ENCODE measurements at regions not wholly inside any gene's neighbourhood (a gene's known extent, or its start where the extent isn't known, plus 50 kb on each side); places are given as distances from the start of the nearest gene placed in this dataset.

DNA sequence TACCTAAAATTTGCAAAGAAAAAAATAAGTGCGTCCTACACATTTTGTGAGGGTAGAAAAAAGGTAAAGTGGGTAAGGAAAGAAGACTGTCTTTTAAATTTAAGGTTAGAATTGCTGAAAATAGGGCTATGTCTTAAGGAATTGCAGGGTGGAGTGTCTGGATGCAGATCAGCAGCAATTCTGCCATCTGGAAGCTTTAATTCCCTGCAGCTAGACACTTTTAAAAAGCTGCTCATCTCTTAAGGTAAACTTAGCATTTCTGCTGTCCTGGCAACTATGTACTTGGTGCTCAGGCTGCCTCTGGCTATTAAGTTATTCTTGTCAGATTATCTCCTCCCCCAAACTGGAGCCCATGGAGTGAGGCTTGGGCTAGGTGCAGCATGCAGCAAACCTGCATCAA, 420.2 kb downstream of the SI start:
- TF ChIP-seq ZFP30 (CRISPR knock-in tag; IDR thresholded peaks at IDR 0.05): no peak
- TF ChIP-seq RARB (CRISPR knock-in tag; IDR thresholded peaks at IDR 0.05): no peak
- TF ChIP-seq CREB5 (CRISPR knock-in tag; IDR thresholded peaks at IDR 0.05; ENCODE audit: low read depth): no peak
- TF ChIP-seq ARNTL (CRISPR knock-in tag; IDR thresholded peaks at IDR 0.05; ENCODE audit: borderline replicate concordance, low read depth): no peak
- no peak for TF ChIP-seq ZFP3 (CRISPR knock-in tag; IDR thresholded peaks at IDR 0.05)
- no peak for TF ChIP-seq ESRRG (CRISPR knock-in tag; IDR thresholded peaks at IDR 0.05)
